ENCODE measurements at regions not wholly inside any gene's neighbourhood (a gene's known extent, or its start where the extent isn't known, plus 50 kb on each side); places are given as distances from the start of the nearest gene placed in this dataset.
"Not testable (repeated sequence)": the region's sequence is repeated elsewhere in the genome, so short reads cannot be mapped to it uniquely, and the experiment has no call there.

GRCh38 chr14:86944434-86944833 lies 1048.5 kb downstream of the GALC start:
- no peak for DNase-seq

GRCh38 chr14:86943391-86944365 lies 1049.3 kb downstream of the GALC start:
- no peak for DNase-seq

- no peak for DNase-seq
These were observed 1050.0 kb downstream of the GALC start for GRCh38 chr14:86942936-86943335.

GRCh38 chr14:86940106-86940505 lies 1052.9 kb downstream of the GALC start:
- DNase-seq, result no peak

GRCh38 chr14:86938320-86938719 lies 1054.7 kb downstream of the GALC start:
- DNase-seq, result no peak

DNA sequence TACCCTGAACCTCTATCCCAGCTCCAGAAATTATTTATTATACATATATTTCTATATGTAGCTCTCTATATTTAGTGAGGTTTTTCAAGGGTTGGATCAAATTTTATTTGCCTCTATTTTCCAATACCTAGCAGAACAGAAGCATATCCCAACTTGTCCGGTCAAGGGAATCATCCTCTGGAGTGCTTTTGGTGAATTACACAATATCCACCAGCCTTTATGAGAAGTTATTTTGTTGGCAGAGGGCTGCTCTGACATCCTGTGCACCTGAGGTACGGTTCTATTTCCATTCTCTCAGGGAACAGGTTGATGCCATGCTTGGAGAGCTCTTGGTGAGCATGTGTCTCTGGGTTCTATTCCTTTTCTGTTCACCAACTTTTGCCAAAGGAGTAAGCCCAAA lies 1056.4 kb downstream of the GALC start:
- no peak for DNase-seq

GRCh38 chr14:86935241-86935885 lies 1057.6 kb downstream of the GALC start:
- no peak for DNase-seq

- no peak for DNase-seq
These were observed 1058.9 kb downstream of the GALC start for GRCh38 chr14:86933958-86934595.

GRCh38 chr14:86933460-86933859 lies 1059.5 kb downstream of the GALC start:
- DNase-seq, result no peak

DNA sequence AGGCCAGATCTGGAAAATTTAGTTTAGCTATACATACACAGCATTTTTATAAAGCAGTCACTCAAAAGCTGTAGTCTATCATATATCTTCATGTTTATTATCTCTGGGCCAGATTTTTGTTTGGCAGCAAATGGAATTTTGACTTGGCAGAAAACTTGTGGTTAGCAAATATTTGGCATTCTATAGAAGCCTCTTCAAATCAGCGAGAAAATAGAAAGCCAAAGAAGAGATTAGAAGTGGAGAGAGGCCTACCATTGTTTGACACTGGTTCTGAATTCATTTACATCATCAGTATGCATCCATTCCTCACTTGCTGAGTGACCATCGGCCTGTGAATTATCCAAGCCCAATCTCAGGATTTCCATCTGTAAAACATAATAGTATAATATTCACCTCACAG lies 1077.6 kb downstream of the GALC start:
- DNase-seq, result no peak

DNA sequence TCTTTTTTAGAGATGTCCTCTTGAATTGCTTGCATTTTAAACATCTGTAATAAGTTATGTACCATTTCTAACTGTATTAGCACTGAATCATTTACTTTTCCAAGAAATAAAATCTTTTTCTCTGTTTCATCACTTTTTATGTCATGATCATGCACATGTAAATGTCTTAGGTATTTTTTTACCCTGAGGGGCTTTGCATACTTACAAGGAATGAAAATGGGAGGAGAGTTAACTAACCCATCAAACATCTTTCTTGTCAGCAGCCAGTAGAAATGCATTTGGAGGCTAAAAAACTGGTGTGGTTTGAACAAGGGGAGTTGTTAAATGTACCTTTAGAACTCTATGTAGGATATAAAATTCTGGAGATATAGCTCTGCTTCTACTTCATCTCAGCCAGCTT lies 1080.3 kb downstream of the GALC start:
- DNase-seq, result no peak

- DNase-seq, result no peak
These were observed 1081.5 kb downstream of the GALC start for GRCh38 chr14:86911486-86911885.

DNA sequence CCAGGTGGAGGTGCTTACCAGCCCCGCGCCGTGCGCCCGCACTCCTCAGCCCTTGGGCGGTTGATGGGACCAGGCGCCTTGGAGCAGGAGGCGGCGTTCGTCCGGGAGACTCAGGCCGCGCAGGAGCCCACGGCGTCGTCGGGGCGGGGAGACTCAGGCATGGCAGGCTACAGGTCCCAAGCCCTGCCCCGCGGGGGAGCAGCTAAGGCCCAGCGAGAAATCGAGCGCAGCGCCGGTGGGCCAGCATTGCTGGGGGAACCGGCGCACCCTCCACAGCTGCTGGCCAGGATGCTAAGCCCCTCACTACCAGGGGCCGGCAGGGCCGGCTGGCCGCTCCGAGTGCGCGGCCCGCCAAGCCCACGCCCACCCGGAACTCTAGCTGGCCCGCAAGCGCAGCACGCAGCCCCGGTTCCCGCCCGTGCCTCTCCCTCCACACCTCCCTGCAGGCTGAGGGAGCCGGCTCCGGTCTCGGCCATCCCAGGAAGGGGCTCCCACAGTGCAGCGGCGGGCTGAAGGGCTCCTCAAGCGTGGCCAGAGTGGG lies 1087.5 kb downstream of the GALC start:
- not testable (repeated sequence) for DNase-seq

GRCh38 chr14:86902176-86902950 lies 1090.6 kb downstream of the GALC start:
- no peak for DNase-seq

GRCh38 chr14:86897704-86898513 lies 1095.1 kb downstream of the GALC start:
- DNase-seq, result no peak

DNA sequence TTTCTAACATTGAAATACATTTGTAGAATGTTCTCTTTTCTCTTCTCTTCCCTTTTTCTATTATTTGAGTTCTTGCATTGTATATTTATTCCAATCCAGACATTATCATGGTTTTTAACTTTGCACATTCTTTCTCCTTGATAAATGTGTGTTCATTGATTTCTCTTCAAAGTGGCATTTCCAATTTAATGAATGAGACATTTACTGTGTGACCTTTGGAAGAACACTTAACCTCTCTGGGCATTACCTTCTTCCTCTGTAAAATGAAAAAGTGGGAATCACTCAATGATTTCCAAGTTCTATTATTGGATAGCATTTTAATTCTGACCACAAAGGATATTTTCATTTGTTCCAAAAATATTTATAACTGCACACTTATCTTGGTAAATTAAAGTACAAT lies 1095.8 kb downstream of the GALC start:
- DNase-seq, result no peak

- no peak for DNase-seq
These were observed 1096.3 kb downstream of the GALC start for GRCh38 chr14:86896701-86897100.

GRCh38 chr14:86892152-86892956 lies 1100.6 kb downstream of the GALC start:
- DNase-seq, result no peak

DNA sequence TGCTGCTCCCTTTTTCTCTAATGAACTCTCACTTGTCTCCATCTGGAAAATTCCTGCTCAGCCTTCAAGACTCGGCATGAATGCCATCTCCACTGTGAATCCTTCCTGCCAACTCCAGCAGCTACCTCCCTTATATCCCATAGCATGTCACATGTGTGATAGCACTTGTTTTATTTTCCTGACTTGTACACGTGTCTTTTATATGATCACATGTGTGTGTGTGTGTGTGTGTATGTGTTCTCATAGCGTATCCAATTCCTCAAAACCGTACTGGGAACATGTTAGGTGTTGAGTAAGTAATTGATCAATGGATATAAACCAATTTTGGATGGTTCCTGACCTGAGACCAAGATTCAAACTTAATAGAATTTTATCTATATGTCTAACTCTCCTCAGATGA lies 1107.7 kb downstream of the GALC start:
- DNase-seq, result no peak

GRCh38 chr14:86884498-86884897 lies 1108.5 kb downstream of the GALC start:
- DNase-seq, result no peak

DNA sequence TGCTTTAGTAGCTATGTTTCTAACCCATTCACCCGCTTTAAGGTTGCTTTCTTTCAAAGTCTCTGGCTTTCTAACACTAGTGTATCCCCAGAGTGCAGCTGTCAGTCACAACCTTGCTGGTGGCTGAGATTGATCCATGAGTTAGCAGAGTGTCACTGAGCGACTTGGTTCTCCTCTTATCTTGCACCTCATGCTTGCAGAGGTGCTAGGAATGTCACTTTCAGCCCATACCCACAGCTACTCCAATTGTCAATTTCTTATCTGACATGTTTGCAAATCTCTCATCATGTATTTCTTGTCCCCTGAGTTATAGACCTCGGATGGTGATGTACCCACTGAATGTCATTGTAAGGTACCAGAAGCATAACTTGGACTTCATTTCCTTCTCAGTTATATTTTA lies 1110.2 kb downstream of the GALC start:
- DNase-seq, result no peak

All from activated CD4-positive, alpha-beta T cell treated with anti-CD3 and anti-CD28 coated beads for 48 hours (primary cell).